Loucy (cell line): ENCODE measurements at regions not wholly inside any gene's neighbourhood (a gene's known extent, or its start where the extent isn't known, plus 50 kb on each side); places are given as distances from the start of the nearest gene placed in this dataset.
"Not testable (repeated sequence)": the region's sequence is repeated elsewhere in the genome, so short reads cannot be mapped to it uniquely, and the experiment has no call there.

Source experiments
- EZH2phosphoT487 ChIP-seq: fragments of 200-600 bp; IDR thresholded peaks from 2 replicates; pipeline ENCODE4 v1.6.1; 2018; ENCODE audit warnings: antibody characterized with exemption, mild to moderate bottlenecking, moderate library complexity, borderline replicate concordance
- TF ChIP-seq, protein P1 (sequence below): fragments of 200-600 bp; sonication (generic); conservative IDR thresholded peaks from 2 replicates; pipeline ENCODE4 v1.5.1; 2014; ENCODE audit warnings: mild to moderate bottlenecking, antibody characterized with exemption, low read length

DNA sequence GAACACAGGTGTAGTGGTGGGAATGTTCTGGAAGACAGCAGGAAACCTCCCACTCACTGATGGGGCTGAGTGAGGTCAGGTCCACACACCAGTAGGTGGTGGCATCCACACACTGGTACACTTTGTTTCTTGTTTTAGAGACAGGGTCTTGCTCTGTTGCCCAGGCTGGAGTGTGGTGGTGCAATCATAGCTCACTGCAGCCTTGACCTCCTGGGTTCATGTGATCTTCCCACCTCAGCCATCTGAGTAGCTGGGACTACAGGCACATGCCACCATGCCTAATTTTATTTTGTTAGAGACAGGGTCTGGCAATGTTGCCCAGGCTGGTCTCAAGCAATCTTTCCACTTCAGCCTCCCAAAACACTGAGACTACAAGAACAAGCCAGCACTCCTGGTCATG lies 140.9 kb downstream of the TBC1D2B start:
- TF ChIP-seq, protein P1, sequence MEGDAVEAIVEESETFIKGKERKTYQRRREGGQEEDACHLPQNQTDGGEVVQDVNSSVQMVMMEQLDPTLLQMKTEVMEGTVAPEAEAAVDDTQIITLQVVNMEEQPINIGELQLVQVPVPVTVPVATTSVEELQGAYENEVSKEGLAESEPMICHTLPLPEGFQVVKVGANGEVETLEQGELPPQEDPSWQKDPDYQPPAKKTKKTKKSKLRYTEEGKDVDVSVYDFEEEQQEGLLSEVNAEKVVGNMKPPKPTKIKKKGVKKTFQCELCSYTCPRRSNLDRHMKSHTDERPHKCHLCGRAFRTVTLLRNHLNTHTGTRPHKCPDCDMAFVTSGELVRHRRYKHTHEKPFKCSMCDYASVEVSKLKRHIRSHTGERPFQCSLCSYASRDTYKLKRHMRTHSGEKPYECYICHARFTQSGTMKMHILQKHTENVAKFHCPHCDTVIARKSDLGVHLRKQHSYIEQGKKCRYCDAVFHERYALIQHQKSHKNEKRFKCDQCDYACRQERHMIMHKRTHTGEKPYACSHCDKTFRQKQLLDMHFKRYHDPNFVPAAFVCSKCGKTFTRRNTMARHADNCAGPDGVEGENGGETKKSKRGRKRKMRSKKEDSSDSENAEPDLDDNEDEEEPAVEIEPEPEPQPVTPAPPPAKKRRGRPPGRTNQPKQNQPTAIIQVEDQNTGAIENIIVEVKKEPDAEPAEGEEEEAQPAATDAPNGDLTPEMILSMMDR, result not testable (repeated sequence)
- not testable (repeated sequence) for TF ChIP-seq EZH2phosphoT487
